Islet precursor cell (in vitro differentiated cells): ENCODE measurements at regions not wholly inside any gene's neighbourhood (a gene's known extent, or its start where the extent isn't known, plus 50 kb on each side); places are given as distances from the start of the nearest gene placed in this dataset.
"Not testable (repeated sequence)": the region's sequence is repeated elsewhere in the genome, so short reads cannot be mapped to it uniquely, and the experiment has no call there.

Experiments used
- DNase-seq: peaks from one replicate; pipeline ENCODE4 v3.0.0-alpha.2; 2018

GRCh38 chr7:112930787-112931186, 140.6 kb upstream of the TMEM168 start:
- DNase-seq, result no peak

GRCh38 chr7:112929421-112929820, 139.2 kb upstream of the TMEM168 start:
- no peak for DNase-seq

- no peak for DNase-seq
Measured at GRCh38 chr7:112926018-112926417, 135.8 kb upstream of the TMEM168 start.

DNA sequence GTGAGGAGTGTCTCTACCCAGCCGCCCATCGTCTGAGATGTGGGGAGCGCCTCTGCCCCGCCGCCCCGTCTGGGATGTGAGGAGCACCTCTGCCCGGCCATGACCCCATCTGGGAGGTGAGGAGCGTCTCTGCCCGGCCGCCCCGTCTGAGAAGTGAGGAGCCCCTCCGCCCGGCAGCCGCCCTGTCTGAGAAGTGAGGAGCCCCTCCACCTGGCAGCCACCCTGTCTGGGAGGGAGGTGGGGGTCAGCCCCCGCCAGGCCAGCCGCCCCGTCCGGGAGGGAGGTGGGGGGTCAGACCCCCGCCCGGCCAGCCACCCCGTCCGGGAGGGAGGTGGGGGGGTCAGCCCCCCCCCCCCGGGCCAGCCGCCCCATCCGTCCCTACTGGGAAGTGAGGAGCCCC, 132.4 kb upstream of the TMEM168 start:
- DNase-seq, result not testable (repeated sequence)

- not testable (repeated sequence) for DNase-seq
Measured at GRCh38 chr7:112916431-112916830, 126.2 kb upstream of the TMEM168 start.

- no peak for DNase-seq
Measured at GRCh38 chr7:112908086-112908485, 117.9 kb upstream of the TMEM168 start.

DNA sequence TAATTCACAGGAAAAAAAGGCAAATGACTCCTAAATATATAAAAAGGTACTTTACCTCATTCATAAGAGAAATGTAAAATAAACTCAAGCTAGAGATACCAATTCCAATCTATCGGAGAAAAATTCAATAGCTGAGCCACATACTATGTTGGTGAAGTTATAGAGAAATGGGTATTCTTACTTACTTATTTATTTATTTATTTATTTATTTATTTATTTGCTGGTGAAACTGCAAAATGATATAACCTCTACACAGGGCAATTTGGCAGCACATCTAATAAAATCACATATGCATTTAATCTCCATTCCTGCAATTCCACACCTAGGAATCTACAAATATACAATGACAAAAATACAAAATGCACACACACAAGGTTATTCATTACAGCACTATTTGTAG, 117.5 kb upstream of the TMEM168 start:
- no peak for DNase-seq

DNA sequence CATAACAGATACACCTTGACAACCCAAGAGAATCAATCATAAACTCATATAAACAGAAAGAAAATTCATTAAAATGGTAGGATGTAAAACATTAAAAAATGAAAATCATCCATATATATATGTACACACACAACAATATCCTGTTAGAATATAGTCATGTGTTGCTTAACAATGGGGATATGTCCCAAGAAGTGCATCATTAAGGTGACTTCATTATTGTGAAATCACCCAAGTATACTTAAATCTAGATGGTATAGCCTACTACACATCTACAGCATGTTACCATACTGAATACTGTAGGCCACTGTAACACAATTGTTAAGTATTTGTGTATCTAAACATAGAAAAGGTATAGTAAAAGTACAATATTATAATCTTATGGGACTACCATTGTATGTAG, 115.8 kb upstream of the TMEM168 start:
- no peak for DNase-seq

DNA sequence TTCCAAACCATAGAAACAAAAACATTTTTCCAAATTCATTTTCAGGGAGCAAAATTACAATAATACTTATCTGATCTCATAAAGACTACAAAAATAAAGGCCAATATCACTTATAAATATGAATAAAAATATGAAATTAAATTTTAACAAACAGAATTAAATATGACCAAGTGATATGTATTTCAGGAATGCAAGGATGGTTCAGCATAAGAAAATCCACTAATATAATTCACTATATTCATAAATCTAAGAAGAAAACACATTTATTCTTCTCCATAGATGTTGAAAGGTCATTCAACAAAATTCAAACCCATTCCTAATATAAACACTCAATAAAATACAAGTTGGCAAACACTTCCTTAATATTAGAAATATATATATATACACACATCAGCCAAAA, 115.2 kb upstream of the TMEM168 start:
- DNase-seq, result no peak

DNA sequence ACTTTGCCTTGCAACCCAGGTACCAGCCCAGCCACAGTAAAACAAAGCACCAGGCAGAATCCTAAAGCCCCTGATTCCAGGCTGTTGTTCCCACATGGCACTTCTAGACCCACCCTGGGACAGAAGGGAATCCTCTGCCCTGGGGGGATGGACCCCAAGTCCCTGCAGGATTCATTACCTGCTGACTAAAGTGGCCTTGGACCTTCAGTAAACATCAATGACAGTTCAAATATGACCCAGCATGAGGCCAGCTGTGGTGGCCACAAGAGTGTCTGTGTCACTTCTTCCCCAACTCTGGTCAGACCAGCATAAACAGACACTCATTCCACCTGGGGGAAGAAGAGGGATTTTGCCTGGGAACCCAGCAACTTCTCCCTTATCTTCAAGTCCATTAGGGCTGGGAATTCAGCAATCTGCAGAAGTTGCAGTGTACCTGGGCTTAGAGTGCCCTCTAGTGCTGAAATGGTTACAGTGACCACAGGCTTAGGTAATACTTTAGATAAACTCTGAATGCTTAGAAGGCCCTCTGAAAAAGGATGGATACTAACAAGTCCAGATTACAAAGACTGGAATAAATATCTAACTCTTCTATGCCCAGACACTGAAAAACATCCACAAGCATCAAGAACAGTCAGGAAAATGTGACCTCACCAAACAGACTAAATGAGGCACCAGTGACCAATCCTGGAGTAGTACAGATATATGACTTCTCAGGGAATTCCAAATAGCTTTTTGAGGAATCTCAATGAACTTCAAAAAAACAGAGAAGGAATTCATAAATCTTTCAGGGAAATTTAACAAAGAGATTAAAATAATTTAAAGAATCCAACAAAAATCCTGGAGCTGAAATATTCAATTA, 108.5 kb upstream of the TMEM168 start:
- peak; percentile 83 for DNase-seq

GRCh38 chr7:112897839-112898431, 107.7 kb upstream of the TMEM168 start:
- DNase-seq, result no peak

DNA sequence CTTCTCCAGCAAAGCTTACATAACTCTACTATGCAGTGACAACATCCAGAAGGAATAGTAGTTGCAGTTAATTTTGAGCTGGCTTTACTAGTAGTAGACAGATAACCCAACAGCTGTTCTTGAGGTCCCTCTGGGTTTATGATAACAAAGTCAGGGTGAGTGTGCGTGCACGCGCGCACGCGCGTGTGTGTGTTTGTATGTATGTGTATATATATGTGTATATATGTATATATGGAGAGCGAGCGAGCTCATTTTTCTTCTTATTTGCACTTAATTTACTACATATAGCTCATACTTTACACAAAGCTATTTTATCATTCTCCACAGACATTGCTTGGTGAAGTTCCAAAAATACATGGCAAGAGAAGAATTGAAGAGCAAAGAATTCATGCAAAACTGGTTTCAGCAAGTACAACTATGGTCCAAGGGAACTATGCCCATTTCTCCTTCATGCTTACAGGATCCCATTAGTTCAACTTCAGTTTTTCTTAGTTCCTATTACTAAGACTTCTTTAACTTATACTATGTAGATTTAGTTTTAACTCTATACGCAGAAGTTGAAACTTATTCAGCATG, 105.9 kb upstream of the TMEM168 start:
- no peak for DNase-seq

DNA sequence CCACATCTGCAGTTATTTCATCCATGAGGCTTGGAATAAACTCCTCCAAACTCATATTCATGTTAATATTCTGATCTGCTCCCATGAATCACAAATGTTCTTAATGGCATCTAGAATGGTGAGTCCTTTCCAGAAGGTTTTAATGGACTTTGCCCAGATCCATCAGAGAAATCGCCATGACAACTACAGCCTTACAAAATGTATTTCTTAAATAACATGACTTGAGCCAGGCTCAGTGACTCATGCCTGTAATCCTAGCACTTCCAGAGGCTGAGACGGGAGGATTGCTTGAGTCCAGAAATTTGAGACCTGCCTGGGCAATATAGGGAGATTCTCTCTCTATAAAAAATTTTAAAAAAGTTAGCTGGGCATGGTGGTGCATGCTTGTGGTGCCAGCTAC, 102.1 kb upstream of the TMEM168 start:
- DNase-seq, result no peak

- DNase-seq, result no peak
Measured at GRCh38 chr7:112891698-112892097, 101.5 kb upstream of the TMEM168 start.

GRCh38 chr7:112889834-112890438, 99.7 kb upstream of the TMEM168 start:
- no peak for DNase-seq

- DNase-seq, result no peak
Measured at GRCh38 chr7:112889268-112889667, 99.1 kb upstream of the TMEM168 start.

DNA sequence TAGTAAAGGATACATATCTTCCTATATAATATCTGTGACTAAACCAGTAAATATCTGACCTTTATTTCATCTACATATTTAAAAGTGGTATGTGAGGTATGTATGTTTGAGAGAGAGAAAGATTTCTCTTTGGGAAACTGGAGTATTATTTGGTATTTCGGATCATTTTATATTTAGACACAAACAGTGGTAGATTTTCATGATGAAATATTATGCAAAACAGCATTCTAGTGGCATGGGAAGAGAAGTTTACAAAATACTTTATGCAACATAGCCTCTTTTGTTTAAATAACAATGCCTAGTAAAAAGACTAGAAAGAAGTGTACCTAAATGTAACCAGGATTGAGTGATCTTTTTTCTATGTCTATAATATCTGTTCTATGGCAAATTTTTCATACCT, 98.6 kb upstream of the TMEM168 start:
- DNase-seq, result no peak

DNA sequence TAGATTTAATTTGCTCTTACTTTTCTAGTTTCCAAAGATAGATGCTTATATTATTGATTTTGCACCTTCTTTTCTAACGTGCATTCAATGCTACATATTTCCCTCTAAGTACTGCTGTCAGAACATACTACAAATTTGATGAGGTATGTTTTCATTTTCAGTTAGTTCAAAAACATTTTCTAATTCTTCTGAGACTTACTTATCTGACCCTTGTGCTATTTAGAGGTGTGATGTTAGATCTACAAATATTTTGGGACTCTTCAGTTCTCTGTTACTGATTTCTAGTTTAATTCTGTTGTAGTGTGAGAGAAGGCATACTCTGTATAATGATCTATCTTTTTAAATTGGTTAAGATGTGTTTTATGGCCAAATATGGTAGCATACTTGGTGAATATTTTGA, 97.8 kb upstream of the TMEM168 start:
- DNase-seq, result no peak

DNA sequence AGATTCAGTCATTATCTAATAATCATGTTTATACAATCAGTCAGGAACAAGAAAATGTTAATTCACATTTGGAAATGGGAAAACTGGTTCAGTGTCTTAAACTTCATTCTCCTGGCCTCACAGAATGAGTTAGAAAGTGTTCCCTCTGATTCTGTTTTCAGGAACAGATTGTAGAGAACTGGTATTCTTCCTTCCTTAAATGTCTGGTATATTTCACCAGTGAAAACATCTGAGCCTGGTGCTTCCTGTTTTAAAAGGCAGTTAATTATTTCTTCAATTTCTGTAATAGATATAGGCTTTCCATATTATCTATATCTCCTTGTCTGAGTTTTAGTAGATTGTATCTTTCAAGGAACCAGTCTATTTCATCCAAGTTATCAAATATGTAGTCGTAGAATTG, 97.1 kb upstream of the TMEM168 start:
- DNase-seq, result no peak

DNA sequence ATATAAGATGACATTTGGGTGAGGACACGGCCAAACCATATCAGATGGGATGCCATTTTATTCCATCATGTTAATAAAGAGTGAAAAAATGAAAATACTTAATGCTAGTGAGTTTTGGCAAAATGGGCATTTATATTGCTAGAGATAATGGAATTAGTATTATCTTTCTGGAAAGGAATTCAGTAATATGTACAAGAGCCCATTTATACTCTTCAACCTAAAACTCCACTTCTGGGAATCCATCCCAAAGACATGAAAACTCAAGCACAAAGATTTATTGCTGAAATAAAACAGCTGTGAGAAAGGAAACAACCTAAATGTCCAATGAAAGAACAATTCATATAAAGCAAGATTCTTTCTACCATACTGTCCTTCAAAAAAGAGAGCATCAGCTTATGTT, 96.0 kb upstream of the TMEM168 start:
- DNase-seq, result no peak

- DNase-seq, result no peak
Measured at GRCh38 chr7:112882991-112883390, 92.8 kb upstream of the TMEM168 start.

- DNase-seq, result no peak
Measured at GRCh38 chr7:112882511-112882910, 92.3 kb upstream of the TMEM168 start.

- no peak for DNase-seq
Measured at GRCh38 chr7:112882022-112882421, 91.8 kb upstream of the TMEM168 start.
